Mesendoderm (in vitro differentiated cells): ENCODE measurements at regions not wholly inside any gene's neighbourhood (a gene's known extent, or its start where the extent isn't known, plus 50 kb on each side); places are given as distances from the start of the nearest gene placed in this dataset.
"Not testable (repeated sequence)": the region's sequence is repeated elsewhere in the genome, so short reads cannot be mapped to it uniquely, and the experiment has no call there.

Experiments used
- DNase-seq: peaks from one replicate; pipeline ENCODE4 v3.0.0; 2013
- H2AK5ac ChIP-seq: 2 replicates; pipeline ENCODE4 v1.6.1; 2013; ENCODE audit warnings: low read length, inconsistent platforms
- H2BK120ac ChIP-seq: 2 replicates; pipeline ENCODE4 v1.6.1; 2013; ENCODE audit warnings: low read depth, mild to moderate bottlenecking, low read length, moderate library complexity, mixed read lengths
- H2BK15ac ChIP-seq: replicated peaks from 2 replicates; pipeline ENCODE4 v1.6.1; 2013; ENCODE audit warnings: low read depth, mild to moderate bottlenecking, moderate library complexity
- H2BK5ac ChIP-seq: 2 replicates; pipeline ENCODE4 v1.6.1; 2013; ENCODE audit warnings: low read length, inconsistent platforms
- H3K18ac ChIP-seq: 2 replicates; pipeline ENCODE4 v1.6.1; 2013; ENCODE audit warnings: mild to moderate bottlenecking, low read length, mixed read lengths
- H3K23ac ChIP-seq: one replicate; pipeline ENCODE4 v1.6.1; 2013; ENCODE audit warnings: low read length
- H3K27ac ChIP-seq: 2 replicates; pipeline ENCODE4 v1.5.1; 2013; ENCODE audit warnings: low read depth, mild to moderate bottlenecking, inconsistent platforms, low read length, moderate library complexity
- H3K27me3 ChIP-seq: 2 replicates; pipeline ENCODE4 v1.6.1; 2013; ENCODE audit warnings: low read length, control low read depth, mild to moderate bottlenecking, inconsistent platforms; ENCODE audit not compliant: insufficient read depth, poor library complexity
- H3K36me3 ChIP-seq: 2 replicates; pipeline ENCODE4 v1.6.1; 2013; ENCODE audit warnings: low read length, inconsistent platforms; ENCODE audit not compliant: control insufficient read depth, insufficient read depth
- H3K4ac ChIP-seq: one replicate; pipeline ENCODE4 v1.6.1; 2013; ENCODE audit warnings: low read depth, mild to moderate bottlenecking, low read length, moderate library complexity
- H3K4me1 ChIP-seq: 2 replicates; pipeline ENCODE4 v1.6.1; 2013; ENCODE audit warnings: low read depth, low read length, inconsistent platforms; ENCODE audit not compliant: control insufficient read depth
- H3K4me2 ChIP-seq: 2 replicates; pipeline ENCODE4 v1.6.1; 2013; ENCODE audit warnings: low read length
- H3K4me3 ChIP-seq: 2 replicates; pipeline ENCODE4 v1.5.1; 2013; ENCODE audit warnings: mild to moderate bottlenecking, low read length
- H3K56ac ChIP-seq: one replicate; pipeline ENCODE4 v1.6.1; 2013; ENCODE audit warnings: low read length
- H3K79me1 ChIP-seq: 2 replicates; pipeline ENCODE4 v1.6.1; 2013; ENCODE audit warnings: low read length, inconsistent platforms
- H3K79me2 ChIP-seq: 2 replicates; pipeline ENCODE4 v1.6.1; 2013; ENCODE audit warnings: mild to moderate bottlenecking, low read length; ENCODE audit not compliant: control insufficient read depth, insufficient read depth
- H3K9ac ChIP-seq: 2 replicates; pipeline ENCODE4 v1.6.1; 2013; ENCODE audit warnings: low read length, inconsistent platforms
- H4K5ac ChIP-seq: one replicate; pipeline ENCODE4 v1.6.1; 2013; ENCODE audit warnings: low read length
- H4K8ac ChIP-seq: one replicate; pipeline ENCODE4 v1.6.1; 2013; ENCODE audit warnings: low read depth, mild to moderate bottlenecking, control low read depth, low read length, moderate library complexity
- WGBS: extraction: QIAGEN DNeasy Blood & Tissue Kit; methylation state at CpG from one replicate; pipeline ENCODE4 v1.1.7; 2013; ENCODE audit warnings: low lambda C conversion rate, missing lambda C conversion rate; ENCODE audit not compliant: insufficient coverage; ENCODE audit errors: extremely low coverage; 5-methylcytosine and 5-hydroxymethylcytosine counted together

DNA sequence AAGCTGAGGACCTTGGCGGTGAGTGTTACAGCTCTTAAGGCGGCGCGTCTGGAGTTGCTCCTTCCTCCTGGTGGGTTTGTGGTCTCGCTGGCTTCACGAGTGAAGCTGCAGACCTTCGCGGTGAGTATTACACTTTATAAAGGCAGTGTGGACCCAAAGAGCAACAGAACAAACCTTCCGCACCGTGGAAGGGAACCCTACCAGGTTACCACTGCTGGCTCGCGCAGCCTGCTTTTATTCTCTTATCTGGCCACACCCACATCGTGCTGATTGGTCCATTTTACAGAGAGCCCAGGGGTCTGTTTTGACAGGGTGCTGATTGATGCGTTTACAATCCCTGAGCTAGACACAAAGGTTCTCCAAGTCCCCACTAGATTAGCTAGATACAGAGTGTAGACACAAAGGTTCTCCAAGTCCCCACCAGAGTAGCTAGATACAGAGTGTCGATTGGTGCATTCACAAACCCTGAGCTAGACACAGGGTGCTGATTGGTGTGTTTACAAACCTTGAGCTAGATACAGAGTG, 106.6 kb downstream of the FCRL5 start:
- H4K5ac ChIP-seq, H2AK5ac ChIP-seq, H3K79me1 ChIP-seq, H3K23ac ChIP-seq, H2BK15ac ChIP-seq, H3K4me3 ChIP-seq, H2BK120ac ChIP-seq, H3K36me3 ChIP-seq, DNase-seq, H3K27ac ChIP-seq, H3K79me2 ChIP-seq, H3K18ac ChIP-seq, H3K9ac ChIP-seq, H3K4me1 ChIP-seq, H3K4ac ChIP-seq, H4K8ac ChIP-seq, H3K56ac ChIP-seq, H3K4me2 ChIP-seq, H3K27me3 ChIP-seq, H2BK5ac ChIP-seq: not testable (repeated sequence)
- no CpG with 5 or more reads among the region's 15 CpGs for WGBS

- no CpG with 5 or more reads among the region's 1 CpG for WGBS
- Histone ChIP-seq H4K8ac (no peak overlapping the region), H2BK5ac (no peak overlapping the region), H3K79me2 (no peaks in the 10 kb centered on the region), H2AK5ac (no peak overlapping the region), H3K4me3 (no peak overlapping the region), H3K36me3 (no peaks in the 10 kb centered on the region), H3K79me1 (no peaks in the 10 kb centered on the region), H3K9ac (no peak overlapping the region), H3K4me2 (no peak overlapping the region), H3K27me3 (no peaks in the 10 kb centered on the region), H2BK15ac (no peak overlapping the region), H3K23ac (no peak overlapping the region), H3K18ac (no peak overlapping the region), H2BK120ac (no peak overlapping the region), H3K4ac (no peak overlapping the region), H3K56ac (no peak overlapping the region), H3K27ac (no peak overlapping the region), H3K4me1 (no peaks in the 10 kb centered on the region), H4K5ac (no peak overlapping the region)
- DNase-seq, result no peak
These were observed 110.2 kb downstream of the FCRL5 start for GRCh38 chr1:157442065-157442464.

- no peak overlapping the region for H3K9ac ChIP-seq
- H2BK15ac ChIP-seq, result no peak overlapping the region
- H3K4me3 ChIP-seq, result no peak overlapping the region
- H3K27me3 ChIP-seq, result no peaks in the 10 kb centered on the region
- H3K18ac ChIP-seq, result no peak overlapping the region
- H4K5ac ChIP-seq, result no peak overlapping the region
- no peak for DNase-seq
- H3K27ac ChIP-seq, result no peak overlapping the region
- no peak overlapping the region for H2AK5ac ChIP-seq
- no peak overlapping the region for H3K23ac ChIP-seq
- no peaks in the 10 kb centered on the region for H3K4me1 ChIP-seq
- no peaks in the 10 kb centered on the region for H3K36me3 ChIP-seq
- no peak overlapping the region for H3K56ac ChIP-seq
- no peak overlapping the region for H2BK5ac ChIP-seq
- WGBS, result no CpG with 5 or more reads among the region's 5 CpGs
- no peak overlapping the region for H3K4me2 ChIP-seq
- no peaks in the 10 kb centered on the region for H3K79me2 ChIP-seq
- no peak overlapping the region for H4K8ac ChIP-seq
- H2BK120ac ChIP-seq, result no peak overlapping the region
- no peak overlapping the region for H3K4ac ChIP-seq
- H3K79me1 ChIP-seq, result no peaks in the 10 kb centered on the region
These were observed 112.9 kb downstream of the FCRL5 start for GRCh38 chr1:157439302-157439954.

GRCh38 chr1:157438613-157439012, 113.7 kb downstream of the FCRL5 start:
- H3K79me2 ChIP-seq, result no peaks in the 10 kb centered on the region
- no peak overlapping the region for H2BK15ac ChIP-seq
- H3K4me1 ChIP-seq, result no peaks in the 10 kb centered on the region
- H2BK5ac ChIP-seq, result no peak overlapping the region
- H3K18ac ChIP-seq, result no peak overlapping the region
- no peak overlapping the region for H3K27ac ChIP-seq
- no peak overlapping the region for H3K9ac ChIP-seq
- H3K79me1 ChIP-seq, result no peaks in the 10 kb centered on the region
- no peak overlapping the region for H3K56ac ChIP-seq
- no peak overlapping the region for H3K4me3 ChIP-seq
- no peaks in the 10 kb centered on the region for H3K36me3 ChIP-seq
- no peak overlapping the region for H4K8ac ChIP-seq
- no peaks in the 10 kb centered on the region for H3K27me3 ChIP-seq
- H2BK120ac ChIP-seq, result no peak overlapping the region
- no peak overlapping the region for H2AK5ac ChIP-seq
- H3K23ac ChIP-seq, result no peak overlapping the region
- no peak overlapping the region for H3K4me2 ChIP-seq
- no peak for DNase-seq
- no peak overlapping the region for H3K4ac ChIP-seq
- no peak overlapping the region for H4K5ac ChIP-seq

GRCh38 chr1:157438146-157438545, 114.2 kb downstream of the FCRL5 start:
- H3K79me2 ChIP-seq, result no peaks in the 10 kb centered on the region
- H3K27me3 ChIP-seq, result no peaks in the 10 kb centered on the region
- no peak overlapping the region for H2BK120ac ChIP-seq
- no peak overlapping the region for H3K4me2 ChIP-seq
- DNase-seq, result no peak
- no peak overlapping the region for H2BK5ac ChIP-seq
- H3K4me3 ChIP-seq, result no peak overlapping the region
- no peak overlapping the region for H3K4ac ChIP-seq
- H2AK5ac ChIP-seq, result no peak overlapping the region
- H3K9ac ChIP-seq, result no peak overlapping the region
- no peaks in the 10 kb centered on the region for H3K4me1 ChIP-seq
- H3K79me1 ChIP-seq, result no peaks in the 10 kb centered on the region
- no CpG with 5 or more reads among the region's 1 CpG for WGBS
- H3K27ac ChIP-seq, result no peak overlapping the region
- no peak overlapping the region for H2BK15ac ChIP-seq
- H3K23ac ChIP-seq, result no peak overlapping the region
- no peaks in the 10 kb centered on the region for H3K36me3 ChIP-seq
- H3K18ac ChIP-seq, result no peak overlapping the region
- H4K8ac ChIP-seq, result no peak overlapping the region
- no peak overlapping the region for H4K5ac ChIP-seq
- H3K56ac ChIP-seq, result no peak overlapping the region

GRCh38 chr1:157437296-157437695, 115.0 kb downstream of the FCRL5 start:
- H3K4ac ChIP-seq, result no peak overlapping the region
- H3K36me3 ChIP-seq, result no peaks in the 10 kb centered on the region
- no peak overlapping the region for H3K27ac ChIP-seq
- no peak overlapping the region for H3K23ac ChIP-seq
- no peaks in the 10 kb centered on the region for H3K79me2 ChIP-seq
- H3K18ac ChIP-seq, result no peak overlapping the region
- no peak overlapping the region for H2AK5ac ChIP-seq
- no peak overlapping the region for H4K8ac ChIP-seq
- H3K4me3 ChIP-seq, result no peak overlapping the region
- no peaks in the 10 kb centered on the region for H3K79me1 ChIP-seq
- H3K9ac ChIP-seq, result no peak overlapping the region
- H3K4me2 ChIP-seq, result no peak overlapping the region
- no peak overlapping the region for H2BK120ac ChIP-seq
- no peak overlapping the region for H2BK5ac ChIP-seq
- WGBS, result no CpG with 5 or more reads among the region's 4 CpGs
- H3K56ac ChIP-seq, result no peak overlapping the region
- no peak for DNase-seq
- H3K4me1 ChIP-seq, result no peaks in the 10 kb centered on the region
- no peaks in the 10 kb centered on the region for H3K27me3 ChIP-seq
- no peak overlapping the region for H2BK15ac ChIP-seq
- no peak overlapping the region for H4K5ac ChIP-seq
